ENCODE measurements at regions not wholly inside any gene's neighbourhood (a gene's known extent, or its start where the extent isn't known, plus 50 kb on each side); places are given as distances from the start of the nearest gene placed in this dataset.

GRCh38 chr12:115430636-115431035, 746.7 kb upstream of the TBX3 start:
- Mint-ChIP-seq H3K27me3 (ENCODE audit: unreplicated experiment) (no peaks in the 10 kb centered on the region), H3K9me3 (ENCODE audit: unreplicated experiment) (no peaks in the 10 kb centered on the region), H3K4me1 (ENCODE audit: unreplicated experiment) (peaks cover 4% of the 10 kb centered on the region), H3K4me3 (ENCODE audit: unreplicated experiment) (no peak overlapping the region), H3K27ac (ENCODE audit: unreplicated experiment) (no peak overlapping the region), H3K36me3 (ENCODE audit: low read depth, unreplicated experiment) (no peaks in the 10 kb centered on the region)
- no peak for TF ChIP-seq CTCF (IDR thresholded peaks at IDR 0.05; ENCODE audit: unreplicated experiment)
- no peak for DNase-seq (ENCODE audit: low spot score)

- TF ChIP-seq CTCF (IDR thresholded peaks at IDR 0.05; ENCODE audit: unreplicated experiment) = no peak
- Mint-ChIP-seq H3K4me1 (ENCODE audit: unreplicated experiment) (peaks cover 3% of the 10 kb centered on the region), H3K4me3 (ENCODE audit: unreplicated experiment) (no peak overlapping the region), H3K27me3 (ENCODE audit: unreplicated experiment) (no peaks in the 10 kb centered on the region), H3K27ac (ENCODE audit: unreplicated experiment) (no peak overlapping the region), H3K9me3 (ENCODE audit: unreplicated experiment) (no peaks in the 10 kb centered on the region), H3K36me3 (ENCODE audit: low read depth, unreplicated experiment) (no peaks in the 10 kb centered on the region)
- DNase-seq (ENCODE audit: low spot score) = no peak
These were observed 742.8 kb upstream of the TBX3 start for GRCh38 chr12:115426732-115427131.

GRCh38 chr12:115424003-115424402, 740.0 kb upstream of the TBX3 start:
- Mint-ChIP-seq H3K4me1 (ENCODE audit: unreplicated experiment) (peaks cover 3% of the 10 kb centered on the region), H3K36me3 (ENCODE audit: low read depth, unreplicated experiment) (no peaks in the 10 kb centered on the region), H3K27me3 (ENCODE audit: unreplicated experiment) (no peaks in the 10 kb centered on the region), H3K9me3 (ENCODE audit: unreplicated experiment) (no peaks in the 10 kb centered on the region), H3K4me3 (ENCODE audit: unreplicated experiment) (no peak overlapping the region), H3K27ac (ENCODE audit: unreplicated experiment) (no peak overlapping the region)
- DNase-seq (ENCODE audit: low spot score) = no peak
- TF ChIP-seq CTCF (IDR thresholded peaks at IDR 0.05; ENCODE audit: unreplicated experiment) = no peak

- Mint-ChIP-seq H3K4me1 (ENCODE audit: unreplicated experiment) (peaks cover 3% of the 10 kb centered on the region), H3K36me3 (ENCODE audit: low read depth, unreplicated experiment) (no peaks in the 10 kb centered on the region), H3K27ac (ENCODE audit: unreplicated experiment) (no peak overlapping the region), H3K9me3 (ENCODE audit: unreplicated experiment) (no peaks in the 10 kb centered on the region), H3K27me3 (ENCODE audit: unreplicated experiment) (no peaks in the 10 kb centered on the region), H3K4me3 (ENCODE audit: unreplicated experiment) (no peak overlapping the region)
- no peak for TF ChIP-seq CTCF (IDR thresholded peaks at IDR 0.05; ENCODE audit: unreplicated experiment)
- no peak for DNase-seq (ENCODE audit: low spot score)
These were observed 739.6 kb upstream of the TBX3 start for GRCh38 chr12:115423546-115423987.

- DNase-seq (ENCODE audit: low spot score) = no peak
- TF ChIP-seq CTCF (IDR thresholded peaks at IDR 0.05; ENCODE audit: unreplicated experiment) = no peak
- H3K4me1 Mint-ChIP-seq (ENCODE audit: unreplicated experiment) = peaks cover 3% of the 10 kb centered on the region
- no peak overlapping the region for H3K27ac Mint-ChIP-seq (ENCODE audit: unreplicated experiment)
- no peak overlapping the region for H3K4me3 Mint-ChIP-seq (ENCODE audit: unreplicated experiment)
- H3K9me3 Mint-ChIP-seq (ENCODE audit: unreplicated experiment) = no peaks in the 10 kb centered on the region
- no peaks in the 10 kb centered on the region for H3K36me3 Mint-ChIP-seq (ENCODE audit: low read depth, unreplicated experiment)
- H3K27me3 Mint-ChIP-seq (ENCODE audit: unreplicated experiment) = no peaks in the 10 kb centered on the region
These were observed 739.0 kb upstream of the TBX3 start for GRCh38 chr12:115422845-115423545.
